ENCODE measurements at regions not wholly inside any gene's neighbourhood (a gene's known extent, or its start where the extent isn't known, plus 50 kb on each side); places are given as distances from the start of the nearest gene placed in this dataset.

- Histone ChIP-seq H3K4me2 (ENCODE audit: low read length) (no peak overlapping the region), H3K9ac (no peak overlapping the region)
- TF ChIP-seq, protein P1, sequence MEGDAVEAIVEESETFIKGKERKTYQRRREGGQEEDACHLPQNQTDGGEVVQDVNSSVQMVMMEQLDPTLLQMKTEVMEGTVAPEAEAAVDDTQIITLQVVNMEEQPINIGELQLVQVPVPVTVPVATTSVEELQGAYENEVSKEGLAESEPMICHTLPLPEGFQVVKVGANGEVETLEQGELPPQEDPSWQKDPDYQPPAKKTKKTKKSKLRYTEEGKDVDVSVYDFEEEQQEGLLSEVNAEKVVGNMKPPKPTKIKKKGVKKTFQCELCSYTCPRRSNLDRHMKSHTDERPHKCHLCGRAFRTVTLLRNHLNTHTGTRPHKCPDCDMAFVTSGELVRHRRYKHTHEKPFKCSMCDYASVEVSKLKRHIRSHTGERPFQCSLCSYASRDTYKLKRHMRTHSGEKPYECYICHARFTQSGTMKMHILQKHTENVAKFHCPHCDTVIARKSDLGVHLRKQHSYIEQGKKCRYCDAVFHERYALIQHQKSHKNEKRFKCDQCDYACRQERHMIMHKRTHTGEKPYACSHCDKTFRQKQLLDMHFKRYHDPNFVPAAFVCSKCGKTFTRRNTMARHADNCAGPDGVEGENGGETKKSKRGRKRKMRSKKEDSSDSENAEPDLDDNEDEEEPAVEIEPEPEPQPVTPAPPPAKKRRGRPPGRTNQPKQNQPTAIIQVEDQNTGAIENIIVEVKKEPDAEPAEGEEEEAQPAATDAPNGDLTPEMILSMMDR (IDR thresholded peaks at IDR 0.05), result no peak
Measured at GRCh38 chr12:87656311-87656710, 372.9 kb downstream of the C12orf50 start.

DNA sequence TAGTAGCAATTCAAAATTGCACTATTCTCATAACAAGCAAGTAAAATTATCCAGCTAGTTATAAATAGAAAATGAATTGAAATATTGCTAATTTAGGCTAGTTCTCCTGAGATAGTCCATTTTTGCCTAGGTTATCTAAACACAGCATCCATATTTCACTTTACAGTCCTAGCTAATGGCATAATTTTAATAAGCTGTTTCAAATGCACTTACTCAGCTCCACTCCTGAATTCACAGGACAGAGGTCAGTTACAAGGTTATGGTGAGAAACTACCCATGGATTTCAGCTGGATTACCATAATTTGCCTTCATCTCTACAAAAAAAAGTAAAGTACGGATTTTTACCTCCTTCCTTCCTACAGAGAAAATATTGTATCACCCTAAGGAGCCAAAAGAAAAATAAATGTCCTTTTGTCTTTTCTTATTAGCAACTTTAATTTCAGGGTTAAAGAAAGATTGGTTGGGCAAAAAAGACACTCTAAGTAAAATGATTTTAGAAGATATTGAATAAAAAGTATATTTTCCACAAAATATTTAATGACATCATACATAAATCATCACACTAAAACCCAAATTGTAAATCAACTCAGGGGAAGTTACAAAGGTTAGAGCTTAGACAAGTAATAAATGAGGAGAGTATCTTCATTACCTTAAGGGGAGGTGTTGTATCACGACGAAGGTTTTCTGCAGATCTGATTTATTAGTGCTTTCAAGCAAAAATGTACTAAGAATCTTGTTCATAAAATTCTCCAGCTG, 377.4 kb downstream of the C12orf50 start:
- no peak overlapping the region for H2AFZ ChIP-seq
- H3K9ac ChIP-seq, result no peak overlapping the region
- no peak overlapping the region for H3K4me2 ChIP-seq (ENCODE audit: low read length)
- no peak overlapping the region for H3K27ac ChIP-seq
- no peaks in the 10 kb centered on the region for H3K79me2 ChIP-seq
- no peaks in the 10 kb centered on the region for H3K4me1 ChIP-seq
- no peaks in the 10 kb centered on the region for H3K9me3 ChIP-seq (ENCODE audit: control insufficient read depth, low read length)
- no peak overlapping the region for H3K4me3 ChIP-seq (ENCODE audit: low read depth, low read length)
- no peaks in the 10 kb centered on the region for H3K27me3 ChIP-seq (ENCODE audit: control insufficient read depth, insufficient read depth, low read length)
- TF ChIP-seq, protein P1 (IDR thresholded peaks at IDR 0.05), result no peak
- no peaks in the 10 kb centered on the region for H3K36me3 ChIP-seq (ENCODE audit: control insufficient read depth, insufficient read depth, low read length)

More at GRCh38 chr12:87656311-87656710, 372.9 kb downstream of the C12orf50 start:
- Histone ChIP-seq H2AFZ (no peak overlapping the region), H3K27me3 (ENCODE audit: control insufficient read depth, insufficient read depth, low read length) (no peaks in the 10 kb centered on the region), H3K4me3 (ENCODE audit: low read depth, low read length) (no peak overlapping the region), H3K36me3 (ENCODE audit: control insufficient read depth, insufficient read depth, low read length) (no peaks in the 10 kb centered on the region), H3K4me1 (no peaks in the 10 kb centered on the region), H3K9me3 (ENCODE audit: control insufficient read depth, low read length) (no peaks in the 10 kb centered on the region), H3K27ac (no peak overlapping the region), H3K79me2 (no peaks in the 10 kb centered on the region)

- no peak overlapping the region for H3K4me2 ChIP-seq (ENCODE audit: low read length)
- no peaks in the 10 kb centered on the region for H3K36me3 ChIP-seq (ENCODE audit: control insufficient read depth, insufficient read depth, low read length)
- no peak overlapping the region for H3K4me3 ChIP-seq (ENCODE audit: low read depth, low read length)
- no peaks in the 10 kb centered on the region for H3K79me2 ChIP-seq
- H3K9me3 ChIP-seq (ENCODE audit: control insufficient read depth, low read length), result no peaks in the 10 kb centered on the region
- no peaks in the 10 kb centered on the region for H3K4me1 ChIP-seq
- no peaks in the 10 kb centered on the region for H3K27me3 ChIP-seq (ENCODE audit: control insufficient read depth, insufficient read depth, low read length)
- H3K9ac ChIP-seq, result no peak overlapping the region
- no peak overlapping the region for H3K27ac ChIP-seq
- H2AFZ ChIP-seq, result no peak overlapping the region
- TF ChIP-seq, protein P1 (IDR thresholded peaks at IDR 0.05), result no peak
Measured at GRCh38 chr12:87642245-87642644, 387.0 kb downstream of the C12orf50 start.

DNA sequence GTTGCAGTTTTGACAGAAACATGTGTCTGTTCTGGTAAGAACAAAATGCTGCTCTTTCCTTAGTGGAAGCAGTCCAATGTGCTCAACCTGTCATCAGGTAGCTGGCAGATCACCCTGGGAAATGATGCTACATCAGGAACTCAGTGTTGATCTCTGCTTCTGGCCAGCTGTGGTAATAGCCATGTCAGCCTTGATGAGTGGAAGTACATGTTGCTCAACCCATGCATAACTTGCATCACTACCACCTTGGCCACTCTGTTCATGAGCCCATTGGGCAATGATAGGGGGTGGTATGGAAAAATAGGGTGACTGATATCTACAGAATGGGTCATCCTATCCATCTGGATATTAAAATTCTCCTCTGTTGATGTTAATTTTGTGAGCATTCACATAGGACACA, 411.0 kb downstream of the C12orf50 start:
- H2AFZ ChIP-seq, result no peak overlapping the region
- TF ChIP-seq, protein P1 (IDR thresholded peaks at IDR 0.05), result no peak
- H3K4me2 ChIP-seq (ENCODE audit: low read length), result no peak overlapping the region
- no peak overlapping the region for H3K4me3 ChIP-seq (ENCODE audit: low read depth, low read length)
- H3K27ac ChIP-seq, result no peak overlapping the region
- no peaks in the 10 kb centered on the region for H3K36me3 ChIP-seq (ENCODE audit: control insufficient read depth, insufficient read depth, low read length)
- no peaks in the 10 kb centered on the region for H3K27me3 ChIP-seq (ENCODE audit: control insufficient read depth, insufficient read depth, low read length)
- H3K79me2 ChIP-seq, result no peaks in the 10 kb centered on the region
- H3K9me3 ChIP-seq (ENCODE audit: control insufficient read depth, low read length), result no peaks in the 10 kb centered on the region
- H3K9ac ChIP-seq, result no peak overlapping the region
- no peaks in the 10 kb centered on the region for H3K4me1 ChIP-seq

GRCh38 chr12:87612996-87613395, 416.2 kb downstream of the C12orf50 start:
- no peaks in the 10 kb centered on the region for H3K4me1 ChIP-seq
- H3K36me3 ChIP-seq (ENCODE audit: control insufficient read depth, insufficient read depth, low read length), result no peaks in the 10 kb centered on the region
- no peak overlapping the region for H3K27ac ChIP-seq
- TF ChIP-seq, protein P1 (IDR thresholded peaks at IDR 0.05), result no peak
- no peaks in the 10 kb centered on the region for H3K9me3 ChIP-seq (ENCODE audit: control insufficient read depth, low read length)
- H3K4me3 ChIP-seq (ENCODE audit: low read depth, low read length), result no peak overlapping the region
- no peaks in the 10 kb centered on the region for H3K79me2 ChIP-seq
- H3K4me2 ChIP-seq (ENCODE audit: low read length), result no peak overlapping the region
- no peak overlapping the region for H2AFZ ChIP-seq
- no peak overlapping the region for H3K9ac ChIP-seq
- H3K27me3 ChIP-seq (ENCODE audit: control insufficient read depth, insufficient read depth, low read length), result no peaks in the 10 kb centered on the region

All from parathyroid adenoma (tissue), 2 donors.